Liver (tissue), 7 donors: ENCODE measurements at regions not wholly inside any gene's neighbourhood (a gene's known extent, or its start where the extent isn't known, plus 50 kb on each side); places are given as distances from the start of the nearest gene placed in this dataset.

ENCODE experiments used
- DNase-seq: peaks from one replicate; pipeline ENCODE4 v3.0.0-alpha.2; 2017; ENCODE audit warnings: low spot score
- H3K27ac ChIP-seq, 2 donors: one replicate each; pipeline ENCODE4 v1.7.0; 2013; ENCODE audit warnings: inconsistent platforms in 2 of 2, low read length in 2 of 2, control low read depth in 1 of 2, low read depth in 1 of 2, mild to moderate bottlenecking in 1 of 2
- H3K27me3 ChIP-seq, 4 donors: one replicate each; pipeline versions ENCODE4 v1.6.1 to v1.7.0; 2013; ENCODE audit warnings: low read length in 3 of 4, inconsistent platforms in 1 of 4, mild to moderate bottlenecking in 1 of 4, moderate library complexity in 1 of 4; ENCODE audit not compliant: control insufficient read depth in 4 of 4, insufficient read depth in 4 of 4
- H3K36me3 ChIP-seq, 4 donors: one replicate each; pipeline versions ENCODE4 v1.6.1 to v1.7.0; 2013; ENCODE audit warnings: low read length in 3 of 4, mild to moderate bottlenecking in 3 of 4, low read depth in 1 of 4, moderate library complexity in 1 of 4; ENCODE audit not compliant: control insufficient read depth in 4 of 4, insufficient read depth in 3 of 4
- H3K4me1 ChIP-seq, 4 donors: one replicate each; pipeline versions ENCODE4 v1.6.1 to v1.7.0; 2013; ENCODE audit warnings: low read length in 3 of 4, mild to moderate bottlenecking in 3 of 4, moderate library complexity in 1 of 4; ENCODE audit not compliant: control insufficient read depth in 4 of 4, insufficient read depth in 4 of 4
- H3K4me3 ChIP-seq, 3 donors: one replicate each; pipeline versions ENCODE4 v1.6.1 to v1.7.0; 2013; ENCODE audit warnings: low read length in 3 of 3, control low read depth in 1 of 3, low read depth in 1 of 3, mild to moderate bottlenecking in 1 of 3
- H3K9ac ChIP-seq, 2 donors: one replicate each; pipeline ENCODE4 v1.7.0; 2013; ENCODE audit warnings: low read length in 2 of 2, mild to moderate bottlenecking in 2 of 2, moderate library complexity in 2 of 2, control low read depth in 1 of 2, low read depth in 1 of 2
- H3K9me3 ChIP-seq, 4 donors: one replicate each; pipeline versions ENCODE4 v1.6.1 to v1.7.0; 2013; ENCODE audit warnings: low read length in 3 of 4; ENCODE audit not compliant: control insufficient read depth in 4 of 4
- EGR1 ChIP-seq, 2 donors: IDR thresholded peaks; 2 replicates each; pipeline ENCODE4 v1.6.1; 2016 to 2018; ENCODE audit warnings: antibody characterized with exemption in 2 of 2, low read depth in 2 of 2
- FOXA1 ChIP-seq: IDR thresholded peaks from 2 replicates; pipeline ENCODE4 v1.6.1; 2016; ENCODE audit warnings: antibody characterized with exemption
- HNF4A ChIP-seq, 2 donors: conservative IDR thresholded peaks; 2 replicates each; pipeline ENCODE4 v1.6.1; 2016; ENCODE audit warnings: antibody characterized with exemption in 2 of 2, mild to moderate bottlenecking in 2 of 2
- HNF4G ChIP-seq: IDR thresholded peaks from 2 replicates; pipeline ENCODE4 v1.6.1; 2016; ENCODE audit warnings: antibody characterized with exemption
- NR2F2 ChIP-seq: IDR thresholded peaks from 2 replicates; pipeline ENCODE4 v1.6.1; 2016; ENCODE audit warnings: antibody characterized with exemption
- RXRA ChIP-seq, 2 donors: IDR thresholded peaks; 2 replicates each; pipeline ENCODE4 v1.6.1; 2017 to 2018; ENCODE audit warnings: antibody characterized with exemption in 2 of 2, mild to moderate bottlenecking in 1 of 2
- SP1 ChIP-seq: IDR thresholded peaks from 2 replicates; pipeline ENCODE4 v1.6.1; 2018; ENCODE audit warnings: antibody characterized with exemption, mild to moderate bottlenecking
- TAF1 ChIP-seq: conservative IDR thresholded peaks from 2 replicates; pipeline ENCODE4 v1.6.1; 2016; ENCODE audit warnings: antibody characterized with exemption, mild to moderate bottlenecking
- YY1 ChIP-seq: IDR thresholded peaks from 2 replicates; pipeline ENCODE4 v1.6.1; 2016; ENCODE audit warnings: antibody characterized with exemption, mild to moderate bottlenecking
- WGBS: extraction: QIAGEN DNeasy Blood & Tissue Kit; methylation state at CpG from one replicate; pipeline ENCODE4 v1.1.7; 2013; 5-methylcytosine and 5-hydroxymethylcytosine counted together
- TF ChIP-seq, protein P1 (sequence below): IDR thresholded peaks from 2 replicates; pipeline ENCODE4 v1.6.1; 2016; ENCODE audit warnings: antibody characterized with exemption, mild to moderate bottlenecking
- TF ChIP-seq, protein P2 (sequence below): IDR thresholded peaks from 2 replicates; pipeline ENCODE4 v1.6.1; 2016; ENCODE audit warnings: antibody characterized with exemption
- donor health status: healthy.
- donor health status: healthy.
- donor health status: healthy.
- donor health status: healthy.

DNA sequence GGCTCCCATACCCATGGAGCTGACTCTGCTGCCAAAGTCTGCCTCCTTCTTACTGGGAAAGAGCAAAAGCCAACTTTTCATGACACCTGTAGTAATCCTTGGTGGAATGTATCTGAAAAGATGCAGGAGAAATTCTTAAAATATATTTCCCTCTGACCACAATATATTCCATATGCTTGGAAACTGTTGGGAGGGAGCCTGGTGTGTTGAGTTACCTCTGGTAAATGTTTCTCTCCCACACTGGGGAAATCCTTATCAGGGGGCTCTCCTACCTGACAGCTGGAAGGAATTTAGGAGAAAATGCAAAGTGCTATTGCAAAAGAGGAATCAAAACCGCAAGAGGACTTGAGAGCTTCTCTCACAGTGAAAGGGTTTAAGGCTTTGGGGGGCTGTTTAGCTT lies 139.4 kb downstream of the TBX5 start (continued):
- TF ChIP-seq, protein P1, sequence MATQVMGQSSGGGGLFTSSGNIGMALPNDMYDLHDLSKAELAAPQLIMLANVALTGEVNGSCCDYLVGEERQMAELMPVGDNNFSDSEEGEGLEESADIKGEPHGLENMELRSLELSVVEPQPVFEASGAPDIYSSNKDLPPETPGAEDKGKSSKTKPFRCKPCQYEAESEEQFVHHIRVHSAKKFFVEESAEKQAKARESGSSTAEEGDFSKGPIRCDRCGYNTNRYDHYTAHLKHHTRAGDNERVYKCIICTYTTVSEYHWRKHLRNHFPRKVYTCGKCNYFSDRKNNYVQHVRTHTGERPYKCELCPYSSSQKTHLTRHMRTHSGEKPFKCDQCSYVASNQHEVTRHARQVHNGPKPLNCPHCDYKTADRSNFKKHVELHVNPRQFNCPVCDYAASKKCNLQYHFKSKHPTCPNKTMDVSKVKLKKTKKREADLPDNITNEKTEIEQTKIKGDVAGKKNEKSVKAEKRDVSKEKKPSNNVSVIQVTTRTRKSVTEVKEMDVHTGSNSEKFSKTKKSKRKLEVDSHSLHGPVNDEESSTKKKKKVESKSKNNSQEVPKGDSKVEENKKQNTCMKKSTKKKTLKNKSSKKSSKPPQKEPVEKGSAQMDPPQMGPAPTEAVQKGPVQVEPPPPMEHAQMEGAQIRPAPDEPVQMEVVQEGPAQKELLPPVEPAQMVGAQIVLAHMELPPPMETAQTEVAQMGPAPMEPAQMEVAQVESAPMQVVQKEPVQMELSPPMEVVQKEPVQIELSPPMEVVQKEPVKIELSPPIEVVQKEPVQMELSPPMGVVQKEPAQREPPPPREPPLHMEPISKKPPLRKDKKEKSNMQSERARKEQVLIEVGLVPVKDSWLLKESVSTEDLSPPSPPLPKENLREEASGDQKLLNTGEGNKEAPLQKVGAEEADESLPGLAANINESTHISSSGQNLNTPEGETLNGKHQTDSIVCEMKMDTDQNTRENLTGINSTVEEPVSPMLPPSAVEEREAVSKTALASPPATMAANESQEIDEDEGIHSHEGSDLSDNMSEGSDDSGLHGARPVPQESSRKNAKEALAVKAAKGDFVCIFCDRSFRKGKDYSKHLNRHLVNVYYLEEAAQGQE: no peak

DNA sequence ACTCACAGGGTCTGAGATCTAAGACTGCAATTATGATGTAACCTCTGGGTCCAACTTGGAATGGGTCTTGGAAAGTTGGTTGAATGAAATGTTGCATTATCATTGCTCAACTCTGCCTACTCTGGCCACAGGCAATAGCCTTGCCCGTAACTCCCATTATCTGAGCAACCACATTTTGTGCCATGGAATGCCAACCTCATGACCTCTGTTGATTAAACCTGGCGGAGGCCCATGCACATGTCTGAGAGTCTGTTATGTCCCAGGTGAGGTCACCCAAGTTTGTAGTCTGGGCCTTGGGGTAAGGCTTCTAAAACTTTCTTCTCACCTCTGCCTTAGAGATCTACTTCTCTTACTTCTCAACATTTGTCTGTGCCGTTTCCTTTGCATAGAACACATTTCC lies 140.9 kb downstream of the TBX5 start:
- H3K4me3 ChIP-seq: no peak overlapping the region
- no peak overlapping the region for H3K9ac ChIP-seq
- 50% methylated on average over 3 of the region's 3 CpGs for WGBS
- no peak for DNase-seq
- H3K36me3 ChIP-seq: no peaks in the 10 kb centered on the region
- peaks cover 0 to 9% (median under 1%) of the 10 kb centered on the region in 4 donors for H3K27me3 ChIP-seq
- no peak overlapping the region for H3K27ac ChIP-seq
- TF ChIP-seq EGR1 (IDR thresholded peaks at IDR 0.05; ENCODE audit: low read depth in 2 of 2): no peak
- TF ChIP-seq HNF4A (conservative IDR thresholded peaks at IDR 0.05): peak in 1 of 2 donors; percentile 4
- no peak for TF ChIP-seq NR2F2
- peak in 1 of 2 donors; percentile 19 for TF ChIP-seq RXRA (IDR thresholded peaks at IDR 0.05)
- TF ChIP-seq YY1: no peak
- TF ChIP-seq, protein P2, sequence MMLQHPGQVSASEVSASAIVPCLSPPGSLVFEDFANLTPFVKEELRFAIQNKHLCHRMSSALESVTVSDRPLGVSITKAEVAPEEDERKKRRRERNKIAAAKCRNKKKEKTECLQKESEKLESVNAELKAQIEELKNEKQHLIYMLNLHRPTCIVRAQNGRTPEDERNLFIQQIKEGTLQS: no peak
- H3K4me1 ChIP-seq: no peaks in the 10 kb centered on the region
- no peaks in the 10 kb centered on the region for H3K9me3 ChIP-seq

DNA sequence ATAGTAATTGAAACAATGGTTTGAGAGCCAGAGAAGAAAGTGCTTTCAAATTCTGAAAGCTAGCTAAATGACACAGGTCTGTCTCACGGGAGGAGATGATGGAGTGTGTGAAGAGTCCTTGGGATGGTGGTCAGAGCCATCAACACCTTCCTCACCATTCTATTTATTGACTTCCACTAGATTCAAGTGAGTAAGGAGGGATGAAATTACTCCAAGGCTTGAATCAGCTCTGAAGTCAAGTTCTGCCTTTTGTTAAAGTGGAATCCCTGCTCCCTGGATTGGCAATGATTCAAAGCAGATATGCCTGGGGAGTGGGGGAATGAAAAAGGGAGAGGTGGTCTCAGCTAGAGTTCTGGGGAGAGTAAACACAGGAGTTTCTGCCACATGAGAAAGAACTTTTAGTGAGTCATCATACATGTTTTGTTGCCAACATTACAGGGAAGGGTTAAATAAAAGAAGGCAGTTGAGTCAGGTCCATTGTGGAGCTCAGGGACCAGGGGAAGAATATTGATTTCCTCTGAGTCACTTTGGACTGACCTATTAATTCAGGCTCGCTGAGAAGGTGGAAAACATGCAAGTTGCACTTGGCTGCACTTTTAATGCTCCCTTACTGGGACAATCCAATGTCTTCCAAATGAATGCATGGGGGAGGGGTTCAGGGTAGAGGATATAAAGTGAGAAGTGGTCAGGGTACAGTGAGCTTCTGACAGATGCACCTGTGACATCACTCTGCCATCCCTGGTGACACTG lies 142.7 kb downstream of the TBX5 start:
- Histone ChIP-seq H3K36me3 (no peaks in the 10 kb centered on the region), H3K27ac (no peak overlapping the region), H3K9ac (no peak overlapping the region), H3K4me3 (no peak overlapping the region), H3K9me3 (no peaks in the 10 kb centered on the region), H3K27me3 (peaks cover 0 to 9% (median 2%) of the 10 kb centered on the region in 4 donors), H3K4me1 (no peaks in the 10 kb centered on the region)
- no peak for TF ChIP-seq HNF4G
- DNase-seq: no peak
- WGBS: 31% methylated on average over 2 of the region's 2 CpGs

DNA sequence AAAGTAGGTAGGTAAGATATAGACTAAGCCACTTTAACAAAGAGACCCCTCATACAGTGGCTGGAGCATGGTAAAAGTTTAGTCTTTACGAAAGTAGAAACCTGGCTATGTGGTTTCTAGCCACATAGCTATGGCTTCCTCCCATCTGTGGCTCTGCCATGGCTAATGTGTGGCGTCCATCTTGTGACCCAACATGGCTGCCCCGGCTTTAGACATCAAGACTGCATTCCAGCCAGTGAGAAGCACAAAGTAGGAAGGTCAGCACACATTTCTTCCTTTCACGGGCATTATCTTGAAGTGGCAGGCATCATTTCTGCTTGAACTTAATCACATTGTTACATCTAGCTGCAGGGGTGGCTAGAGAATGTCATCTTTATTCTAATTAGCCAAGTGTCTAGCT lies 148.3 kb downstream of the TBX5 start:
- Histone ChIP-seq H3K4me3 (no peak overlapping the region), H3K27ac (no peak overlapping the region), H3K9me3 (peaks cover 0 to 3% (median 0%) of the 10 kb centered on the region in 4 donors), H3K4me1 (no peaks in the 10 kb centered on the region), H3K36me3 (no peaks in the 10 kb centered on the region), H3K9ac (no peak overlapping the region), H3K27me3 (peaks cover 0 to 4% (median 1%) of the 10 kb centered on the region in 4 donors)
- 77% methylated on average over 4 of the region's 4 CpGs for WGBS
- TF ChIP-seq FOXA1 (no peak), NR2F2 (no peak), TAF1 (no peak), SP1 (no peak)
- no peak for DNase-seq
